ENCODE measurements at regions not wholly inside any gene's neighbourhood (a gene's known extent, or its start where the extent isn't known, plus 50 kb on each side); places are given as distances from the start of the nearest gene placed in this dataset.

DNA sequence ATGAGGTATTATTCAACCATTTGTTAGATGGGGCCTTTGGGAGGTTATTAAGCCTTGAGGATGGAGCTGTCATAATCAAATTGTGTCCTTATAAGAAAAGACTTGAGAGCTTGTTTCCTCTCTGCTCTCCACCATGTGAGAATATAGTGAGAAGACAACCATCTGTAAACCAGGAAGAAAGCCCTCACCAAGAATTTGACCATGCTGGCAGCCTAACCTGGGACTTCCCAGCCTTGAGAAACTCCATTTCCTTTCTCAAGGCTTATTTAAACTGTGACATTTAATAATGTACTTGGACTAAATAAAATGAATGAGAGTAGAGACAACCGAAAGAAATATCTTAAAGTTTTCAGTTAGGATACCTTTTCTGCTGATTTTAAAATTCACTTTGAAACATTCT is 83.7 kb upstream of the GC start:
- TF ChIP-seq, protein P1, sequence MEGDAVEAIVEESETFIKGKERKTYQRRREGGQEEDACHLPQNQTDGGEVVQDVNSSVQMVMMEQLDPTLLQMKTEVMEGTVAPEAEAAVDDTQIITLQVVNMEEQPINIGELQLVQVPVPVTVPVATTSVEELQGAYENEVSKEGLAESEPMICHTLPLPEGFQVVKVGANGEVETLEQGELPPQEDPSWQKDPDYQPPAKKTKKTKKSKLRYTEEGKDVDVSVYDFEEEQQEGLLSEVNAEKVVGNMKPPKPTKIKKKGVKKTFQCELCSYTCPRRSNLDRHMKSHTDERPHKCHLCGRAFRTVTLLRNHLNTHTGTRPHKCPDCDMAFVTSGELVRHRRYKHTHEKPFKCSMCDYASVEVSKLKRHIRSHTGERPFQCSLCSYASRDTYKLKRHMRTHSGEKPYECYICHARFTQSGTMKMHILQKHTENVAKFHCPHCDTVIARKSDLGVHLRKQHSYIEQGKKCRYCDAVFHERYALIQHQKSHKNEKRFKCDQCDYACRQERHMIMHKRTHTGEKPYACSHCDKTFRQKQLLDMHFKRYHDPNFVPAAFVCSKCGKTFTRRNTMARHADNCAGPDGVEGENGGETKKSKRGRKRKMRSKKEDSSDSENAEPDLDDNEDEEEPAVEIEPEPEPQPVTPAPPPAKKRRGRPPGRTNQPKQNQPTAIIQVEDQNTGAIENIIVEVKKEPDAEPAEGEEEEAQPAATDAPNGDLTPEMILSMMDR (conservative IDR thresholded peaks at IDR 0.05; ENCODE audit: low read length) = no peak
- TF ChIP-seq EZH2phosphoT487 (IDR thresholded peaks at IDR 0.05; ENCODE audit: borderline replicate concordance, low read depth, low read length) = no peak

DNA sequence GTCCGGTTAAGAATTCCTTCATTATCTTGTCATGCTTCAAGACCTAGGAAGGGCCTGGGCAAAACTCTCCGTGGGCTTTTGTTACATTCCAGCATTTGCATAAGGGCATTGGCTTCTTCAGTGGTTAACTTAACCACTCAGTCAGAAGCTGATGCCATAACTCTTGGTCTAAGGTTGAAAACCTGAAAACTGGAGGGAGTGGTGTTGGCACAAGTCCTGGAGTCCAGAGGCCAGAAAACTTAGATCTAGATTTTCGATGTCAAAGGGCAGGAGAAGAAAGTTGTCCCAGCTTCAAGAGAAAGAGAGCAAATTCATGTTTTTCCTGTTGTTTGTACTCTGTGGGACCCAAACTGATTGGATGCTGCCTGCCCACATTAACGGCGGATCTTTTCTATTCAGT is 86.6 kb upstream of the GC start:
- Histone ChIP-seq H3K4me2 (ENCODE audit: low read length) (no peak overlapping the region), H2AFZ (ENCODE audit: low read length) (no peak overlapping the region), H3K4me3 (ENCODE audit: low read depth, low read length, poor library complexity, severe bottlenecking) (no peak overlapping the region), H3K27ac (ENCODE audit: low read depth, low read length, poor library complexity, severe bottlenecking) (no peak overlapping the region), H3K36me3 (ENCODE audit: insufficient read depth, low read length) (no peaks in the 10 kb centered on the region), H3K79me2 (ENCODE audit: insufficient read depth, low read depth, low read length) (no peaks in the 10 kb centered on the region), H4K20me1 (ENCODE audit: insufficient read depth, low read length) (no peaks in the 10 kb centered on the region), H3K4me1 (ENCODE audit: insufficient read depth, low read length, poor library complexity, severe bottlenecking) (no peaks in the 10 kb centered on the region), H3K9me2 (ENCODE audit: insufficient read depth, low read length) (no peaks in the 10 kb centered on the region; the same call in 1 of the 2 replicates), H3K9me3 (ENCODE audit: low read length) (no peaks in the 10 kb centered on the region)
- intact Hi-C loops (cut with micrococcal nuclease; ENCODE audit: unreplicated experiment) = no loop called here
- DNase-seq (ENCODE audit: low spot score) = no peak
- BruUV-seq (replicated peaks) = no TSS peak
- CTCF ChIA-PET (ENCODE audit: unreplicated experiment) = no interaction called here
- POLR2A ChIA-PET = no interaction called here
- TF ChIP-seq, protein P1 (conservative IDR thresholded peaks at IDR 0.05; ENCODE audit: low read length) = no peak
- TF ChIP-seq EZH2phosphoT487 (IDR thresholded peaks at IDR 0.05; ENCODE audit: borderline replicate concordance, low read depth, low read length) = no peak

More for the DNA sequence above, 83.7 kb upstream of the GC start:
- H3K27ac ChIP-seq (ENCODE audit: low read depth, low read length, poor library complexity, severe bottlenecking) = no peak overlapping the region
- H3K36me3 ChIP-seq (ENCODE audit: insufficient read depth, low read length) = no peaks in the 10 kb centered on the region
- no peaks in the 10 kb centered on the region for H4K20me1 ChIP-seq (ENCODE audit: insufficient read depth, low read length)
- ChIA-PET POLR2A (interaction anchor here (0.6 kb wide), 2 partner anchors 11 to 247 kb away, joined by 3 to 4 read pairs; no protein-coding TSS in a partner anchor), CTCF (ENCODE audit: unreplicated experiment) (no interaction called here)
- no peak overlapping the region for H3K4me2 ChIP-seq (ENCODE audit: low read length)
- BruUV-seq (replicated peaks) = no TSS peak
- no peaks in the 10 kb centered on the region; the same call in 1 of the 2 replicates for H3K9me2 ChIP-seq (ENCODE audit: insufficient read depth, low read length)
- H3K4me1 ChIP-seq (ENCODE audit: insufficient read depth, low read length, poor library complexity, severe bottlenecking) = no peaks in the 10 kb centered on the region
- no peak overlapping the region for H2AFZ ChIP-seq (ENCODE audit: low read length)
- H3K79me2 ChIP-seq (ENCODE audit: insufficient read depth, low read depth, low read length) = no peaks in the 10 kb centered on the region
- DNase-seq (ENCODE audit: low spot score) = no peak
- intact Hi-C loops (cut with micrococcal nuclease; ENCODE audit: unreplicated experiment) = no loop called here
- H3K9me3 ChIP-seq (ENCODE audit: low read length) = no peaks in the 10 kb centered on the region
- H3K4me3 ChIP-seq (ENCODE audit: low read depth, low read length, poor library complexity, severe bottlenecking) = no peak overlapping the region

- Histone ChIP-seq H3K9me2 (ENCODE audit: insufficient read depth, low read length) (no peaks in the 10 kb centered on the region; the same call in 1 of the 2 replicates), H4K20me1 (ENCODE audit: insufficient read depth, low read length) (no peaks in the 10 kb centered on the region), H3K4me3 (ENCODE audit: low read depth, low read length, poor library complexity, severe bottlenecking) (no peak overlapping the region), H3K27ac (ENCODE audit: low read depth, low read length, poor library complexity, severe bottlenecking) (no peak overlapping the region), H2AFZ (ENCODE audit: low read length) (no peak overlapping the region), H3K79me2 (ENCODE audit: insufficient read depth, low read depth, low read length) (no peaks in the 10 kb centered on the region), H3K4me2 (ENCODE audit: low read length) (no peak overlapping the region), H3K4me1 (ENCODE audit: insufficient read depth, low read length, poor library complexity, severe bottlenecking) (no peaks in the 10 kb centered on the region), H3K36me3 (ENCODE audit: insufficient read depth, low read length) (no peaks in the 10 kb centered on the region), H3K9me3 (ENCODE audit: low read length) (no peaks in the 10 kb centered on the region)
- no TSS peak for BruUV-seq (replicated peaks)
- no peak for TF ChIP-seq EZH2phosphoT487 (IDR thresholded peaks at IDR 0.05; ENCODE audit: borderline replicate concordance, low read depth, low read length)
- TF ChIP-seq, protein P1 (conservative IDR thresholded peaks at IDR 0.05; ENCODE audit: low read length) = no peak
- ChIA-PET POLR2A (no interaction called here), CTCF (ENCODE audit: unreplicated experiment) (no interaction called here)
- no peak for DNase-seq (ENCODE audit: low spot score)
- intact Hi-C loops (cut with micrococcal nuclease; ENCODE audit: unreplicated experiment) = no loop called here
Measured at GRCh38 chr4:71872221-71872620, 88.3 kb upstream of the GC start.

All from OCI-LY7 (cell line).